ENCODE measurements at regions not wholly inside any gene's neighbourhood (a gene's known extent, or its start where the extent isn't known, plus 50 kb on each side); places are given as distances from the start of the nearest gene placed in this dataset.

- TF ChIP-seq CTCF (conservative IDR thresholded peaks at IDR 0.05 in 1 of 2, IDR thresholded peaks at IDR 0.05 in 1 of 2; ENCODE audit: low read depth in 1 of 2, low read length in 2 of 2), result no peak
- TF ChIP-seq EZH2 (IDR thresholded peaks at IDR 0.05; ENCODE audit: low read length, missing control alignments), result no peak
Measured at GRCh38 chr15:69953051-69953450, 144.7 kb downstream of the TLE3 start.
